WI38 (cell line): ENCODE measurements at regions not wholly inside any gene's neighbourhood (a gene's known extent, or its start where the extent isn't known, plus 50 kb on each side); places are given as distances from the start of the nearest gene placed in this dataset.
A peak's percentile ranks its signal among the peaks of the same experiment; 100 is the strongest.

Experiments used
- H3K4me3 ChIP-seq: 2 replicates; pipeline ENCODE4 v1.5.1; 2011; ENCODE audit warnings: low read depth, mild to moderate bottlenecking, control low read depth, low read length
- CTCF ChIP-seq: IDR thresholded peaks from 2 replicates; pipeline ENCODE4 v1.5.1; 2012; ENCODE audit warnings: low read depth, mild to moderate bottlenecking, control low read depth, low read length

- TF ChIP-seq CTCF: no peak
- no peak overlapping the region for H3K4me3 ChIP-seq
Observed at GRCh38 chr11:104817973-104818372, 80.3 kb downstream of the CASP12 start.

- H3K4me3 ChIP-seq: no peak overlapping the region
- no peak for TF ChIP-seq CTCF
Observed at GRCh38 chr11:104813532-104813931, 84.7 kb downstream of the CASP12 start.

GRCh38 chr11:104812103-104812788, 86.0 kb downstream of the CASP12 start:
- H3K4me3 ChIP-seq: no peak overlapping the region
- TF ChIP-seq CTCF: no peak

- no peak for TF ChIP-seq CTCF
- H3K4me3 ChIP-seq: no peak overlapping the region
Observed at GRCh38 chr11:104803776-104804175, 94.5 kb downstream of the CASP12 start.

- TF ChIP-seq CTCF: no peak
Observed at GRCh38 chr11:104799251-104799650, 99.0 kb downstream of the CASP12 start.

GRCh38 chr11:104798789-104799188, 99.5 kb downstream of the CASP12 start:
- 0 out of 2 replicates have a peak overlapping the region, but pooled peaks have one; percentile 24 for H3K4me3 ChIP-seq
- no peak for TF ChIP-seq CTCF

More at GRCh38 chr11:104799251-104799650, 99.0 kb downstream of the CASP12 start:
- no peak overlapping the region for H3K4me3 ChIP-seq

- no peak for TF ChIP-seq CTCF
- no peak overlapping the region for H3K4me3 ChIP-seq
Observed at GRCh38 chr11:104796301-104796700, 102.0 kb downstream of the CASP12 start.
